OCI-LY7 (cell line): ENCODE measurements at regions not wholly inside any gene's neighbourhood (a gene's known extent, or its start where the extent isn't known, plus 50 kb on each side); places are given as distances from the start of the nearest gene placed in this dataset.

Experiments
- EZH2phosphoT487 ChIP-seq: fragments of 200-600 bp; sonication (generic); IDR thresholded peaks from 2 replicates; pipeline ENCODE4 v1.6.1; 2018; ENCODE audit warnings: low read depth, borderline replicate concordance, mild to moderate bottlenecking, mixed run types, antibody characterized with exemption, low read length, moderate library complexity, mixed read lengths
- TF ChIP-seq, protein P1 (sequence below): fragments of 200-600 bp; sonication (generic); conservative IDR thresholded peaks from 2 replicates; pipeline ENCODE4 v1.5.1; 2014; ENCODE audit warnings: mild to moderate bottlenecking, antibody characterized with exemption, low read length, moderate library complexity, mixed read lengths

DNA sequence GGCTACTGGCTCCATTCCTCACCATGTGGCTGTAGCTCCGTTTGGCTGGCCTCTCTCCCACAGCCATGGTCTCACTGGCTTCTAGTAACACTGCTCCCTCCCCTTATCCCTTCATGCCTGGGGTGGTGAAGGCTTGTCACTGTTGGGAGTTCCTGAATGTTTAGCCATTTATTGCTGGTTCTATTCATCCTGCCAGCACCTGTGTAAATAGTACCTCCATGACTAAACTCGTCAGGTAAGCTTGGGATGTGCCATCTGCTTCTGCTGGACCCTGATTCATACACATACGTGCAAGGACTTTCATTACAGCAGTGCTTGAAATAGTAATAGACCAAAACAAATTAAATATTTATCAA lies 61.6 kb downstream of the CCDC71L start:
- TF ChIP-seq, protein P1, sequence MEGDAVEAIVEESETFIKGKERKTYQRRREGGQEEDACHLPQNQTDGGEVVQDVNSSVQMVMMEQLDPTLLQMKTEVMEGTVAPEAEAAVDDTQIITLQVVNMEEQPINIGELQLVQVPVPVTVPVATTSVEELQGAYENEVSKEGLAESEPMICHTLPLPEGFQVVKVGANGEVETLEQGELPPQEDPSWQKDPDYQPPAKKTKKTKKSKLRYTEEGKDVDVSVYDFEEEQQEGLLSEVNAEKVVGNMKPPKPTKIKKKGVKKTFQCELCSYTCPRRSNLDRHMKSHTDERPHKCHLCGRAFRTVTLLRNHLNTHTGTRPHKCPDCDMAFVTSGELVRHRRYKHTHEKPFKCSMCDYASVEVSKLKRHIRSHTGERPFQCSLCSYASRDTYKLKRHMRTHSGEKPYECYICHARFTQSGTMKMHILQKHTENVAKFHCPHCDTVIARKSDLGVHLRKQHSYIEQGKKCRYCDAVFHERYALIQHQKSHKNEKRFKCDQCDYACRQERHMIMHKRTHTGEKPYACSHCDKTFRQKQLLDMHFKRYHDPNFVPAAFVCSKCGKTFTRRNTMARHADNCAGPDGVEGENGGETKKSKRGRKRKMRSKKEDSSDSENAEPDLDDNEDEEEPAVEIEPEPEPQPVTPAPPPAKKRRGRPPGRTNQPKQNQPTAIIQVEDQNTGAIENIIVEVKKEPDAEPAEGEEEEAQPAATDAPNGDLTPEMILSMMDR: no peak
- TF ChIP-seq EZH2phosphoT487: no peak
